HG03196 (cell line): ENCODE measurements at regions not wholly inside any gene's neighbourhood (a gene's known extent, or its start where the extent isn't known, plus 50 kb on each side); places are given as distances from the start of the nearest gene placed in this dataset.
"Not testable (repeated sequence)": the region's sequence is repeated elsewhere in the genome, so short reads cannot be mapped to it uniquely, and the experiment has no call there.

Experiments
- ATAC-seq: cut with Tn5 transposase; IDR thresholded peaks from one replicate; pipeline ENCODE4 v1.9.1; 2021; ENCODE audit not compliant: unreplicated experiment

DNA sequence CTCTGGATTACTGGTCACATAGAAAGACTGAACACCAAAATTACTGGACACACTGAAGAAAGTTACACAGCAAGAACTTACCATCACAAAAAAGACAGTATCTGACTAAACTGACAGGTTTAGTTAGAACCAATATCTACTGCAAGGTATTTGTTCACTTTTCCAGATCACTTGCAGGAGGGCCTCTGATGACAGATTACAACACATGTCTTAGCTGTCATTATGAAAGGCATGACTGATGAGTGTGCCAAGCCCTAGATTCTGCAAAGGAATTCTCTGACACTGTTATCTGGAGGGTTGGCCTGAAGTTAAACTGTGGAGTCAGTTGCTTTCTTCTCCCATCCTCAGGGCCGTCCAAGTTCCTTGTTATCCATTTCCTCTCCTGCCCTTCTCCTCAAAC lies 242.7 kb downstream of the KIF20B start:
- no peak for ATAC-seq

DNA sequence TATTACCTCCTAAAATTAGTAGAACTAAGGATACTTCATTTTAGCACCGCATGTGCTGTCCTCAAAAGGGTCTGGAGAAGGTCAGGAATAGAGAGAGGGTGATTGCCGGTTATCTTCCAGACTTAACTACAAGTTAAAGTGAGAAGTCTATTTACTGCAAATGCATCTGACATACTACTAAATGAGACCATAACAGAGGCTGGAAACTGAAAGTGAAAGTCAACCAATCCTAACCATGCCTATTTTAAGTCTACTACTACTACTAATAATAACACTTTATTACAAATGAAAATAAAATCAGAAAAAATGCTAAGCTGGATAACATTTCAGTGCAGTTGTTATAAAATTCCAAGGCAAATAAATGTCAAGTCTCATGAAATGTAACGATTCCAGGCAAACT lies 244.7 kb downstream of the KIF20B start:
- ATAC-seq: no peak

DNA sequence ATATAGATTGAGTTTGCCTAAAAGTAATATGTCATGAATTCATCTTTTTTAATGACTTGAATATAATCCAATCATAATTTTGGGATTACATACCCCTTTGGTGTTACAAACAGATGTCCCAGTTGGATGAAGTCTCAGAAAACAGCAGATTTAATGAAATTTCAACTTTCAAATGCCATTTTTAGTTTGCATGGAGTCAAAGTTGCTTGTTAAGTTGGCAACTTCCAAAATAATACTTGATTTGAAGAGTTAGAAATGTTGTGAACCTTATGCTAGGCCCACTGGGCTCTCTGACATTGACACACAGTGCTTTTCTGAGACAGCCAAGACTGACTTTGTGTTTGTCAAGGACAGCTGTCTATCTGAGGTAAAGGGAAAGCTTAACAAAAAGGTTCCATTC lies 248.1 kb downstream of the KIF20B start:
- no peak for ATAC-seq

DNA sequence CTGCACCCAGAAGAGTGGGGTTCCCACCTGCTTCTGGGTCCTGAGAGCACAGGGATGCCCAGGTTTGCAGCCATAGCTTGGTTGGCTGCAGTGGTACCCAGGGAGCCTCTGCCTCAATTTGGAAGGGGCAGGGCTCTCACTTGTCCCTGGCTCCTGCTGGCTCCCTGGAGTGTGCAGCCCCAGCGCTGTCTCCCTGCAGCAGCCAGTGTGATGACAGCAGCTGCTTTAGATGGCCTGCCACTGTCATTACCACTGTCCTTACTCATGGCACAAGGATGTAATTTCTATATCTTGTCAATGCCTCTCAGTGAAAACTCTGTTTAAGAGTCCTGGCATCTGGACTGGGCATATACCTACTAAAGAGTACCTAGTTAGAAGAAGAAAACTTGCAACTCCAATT lies 250.9 kb downstream of the KIF20B start:
- no peak for ATAC-seq

DNA sequence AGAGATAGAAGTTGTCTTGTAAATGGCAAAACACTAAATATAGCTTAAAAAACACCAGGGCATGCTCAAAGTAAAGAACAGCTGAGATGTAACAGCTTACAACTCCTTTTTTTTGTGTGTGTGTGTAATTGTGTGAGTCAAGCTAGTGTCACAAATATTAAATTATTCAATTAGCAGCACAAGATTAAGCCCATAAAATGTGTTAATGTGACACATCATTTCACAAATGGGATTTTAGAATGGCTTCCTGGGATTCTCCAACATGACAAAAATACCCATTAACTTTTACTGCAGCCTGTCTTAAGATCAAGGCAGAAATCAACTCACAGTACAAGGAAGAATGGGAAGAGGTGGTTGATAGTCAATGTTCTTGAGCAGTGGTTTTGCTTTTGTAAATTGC lies 251.4 kb downstream of the KIF20B start:
- no peak for ATAC-seq

DNA sequence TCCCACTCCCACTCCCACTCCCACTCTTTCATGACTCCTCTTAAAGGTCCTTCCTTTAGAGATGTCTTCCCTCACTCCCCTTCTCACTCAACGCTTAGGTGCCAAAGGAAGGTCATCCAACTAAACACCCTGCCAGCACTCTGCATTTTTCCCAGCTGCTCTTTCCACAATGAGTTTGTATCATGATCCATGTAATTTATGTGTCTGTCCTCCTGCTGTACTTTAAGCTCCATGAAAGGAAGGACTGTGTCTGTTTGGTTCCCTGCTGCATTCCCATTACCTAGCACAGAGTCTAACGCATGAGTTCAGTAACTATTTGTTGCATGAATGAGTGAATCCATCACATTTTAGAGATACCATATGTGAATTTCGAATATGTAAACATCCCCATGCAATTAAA lies 252.7 kb downstream of the KIF20B start:
- ATAC-seq: no peak

DNA sequence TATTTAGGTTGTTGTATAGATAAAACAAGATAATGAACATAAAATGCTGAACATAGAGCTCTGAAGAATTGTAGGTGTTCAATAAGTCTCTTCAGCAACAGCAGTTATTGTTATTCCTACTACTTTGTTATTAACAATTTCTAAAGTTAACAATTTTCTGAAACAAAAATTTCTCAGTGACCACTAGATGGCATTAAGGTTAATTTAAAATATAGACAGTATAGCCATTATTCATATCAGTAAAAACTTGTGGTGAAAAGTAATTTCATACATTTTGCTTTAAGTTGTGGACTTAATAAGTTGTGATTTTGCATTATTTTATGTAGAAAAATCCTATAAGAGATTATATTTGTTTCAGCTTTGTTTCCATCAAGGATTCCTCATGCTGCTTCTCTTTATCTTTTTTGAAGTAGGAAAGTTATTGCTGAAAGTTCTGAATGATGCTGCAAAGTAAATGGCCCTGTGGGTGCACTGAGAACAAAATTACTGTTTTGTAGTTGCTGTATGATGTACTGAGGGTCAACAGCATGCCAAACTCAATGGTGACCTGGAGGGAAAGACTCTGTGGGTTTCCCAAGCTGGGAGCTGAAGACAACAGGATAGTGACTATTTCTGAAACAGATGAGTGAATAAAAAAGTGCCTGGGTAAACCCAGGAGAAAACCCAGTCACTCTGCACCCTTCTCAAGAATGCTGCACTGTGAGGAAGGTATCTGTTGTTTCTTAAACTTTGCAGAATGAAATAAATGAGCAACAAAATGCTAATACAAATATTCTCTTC lies 253.6 kb downstream of the KIF20B start:
- no peak for ATAC-seq

DNA sequence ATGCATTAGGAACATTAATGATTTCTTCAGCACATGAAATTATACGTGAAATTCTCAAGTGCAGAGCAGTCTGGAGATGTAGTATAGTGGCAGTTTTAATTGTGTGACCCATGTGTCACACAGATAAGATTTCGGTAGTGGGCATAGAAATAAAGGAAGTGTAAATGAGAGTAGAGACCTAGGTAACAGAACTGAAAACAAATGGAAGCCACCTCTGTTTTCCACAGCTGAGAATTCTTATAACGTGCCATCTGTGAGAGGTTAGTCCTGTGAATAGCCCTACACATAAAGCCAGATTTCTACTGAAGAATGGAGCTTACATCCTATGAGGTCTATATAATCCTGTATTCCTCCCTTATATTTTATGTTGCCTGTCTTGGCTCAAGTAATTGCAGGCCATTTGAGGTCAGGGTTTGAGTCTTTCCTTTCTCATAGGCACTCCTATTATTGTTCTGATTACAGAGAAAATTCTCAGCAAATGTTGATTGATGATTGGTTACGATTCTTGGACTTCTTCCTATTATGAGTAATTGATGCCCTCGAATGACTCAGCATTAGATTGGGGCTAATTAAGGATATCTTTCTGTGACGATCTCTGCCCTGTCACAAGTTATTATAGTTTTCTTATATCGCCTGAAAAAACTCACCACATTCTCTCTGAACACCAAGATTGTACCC lies 258.2 kb downstream of the KIF20B start:
- ATAC-seq: no peak

DNA sequence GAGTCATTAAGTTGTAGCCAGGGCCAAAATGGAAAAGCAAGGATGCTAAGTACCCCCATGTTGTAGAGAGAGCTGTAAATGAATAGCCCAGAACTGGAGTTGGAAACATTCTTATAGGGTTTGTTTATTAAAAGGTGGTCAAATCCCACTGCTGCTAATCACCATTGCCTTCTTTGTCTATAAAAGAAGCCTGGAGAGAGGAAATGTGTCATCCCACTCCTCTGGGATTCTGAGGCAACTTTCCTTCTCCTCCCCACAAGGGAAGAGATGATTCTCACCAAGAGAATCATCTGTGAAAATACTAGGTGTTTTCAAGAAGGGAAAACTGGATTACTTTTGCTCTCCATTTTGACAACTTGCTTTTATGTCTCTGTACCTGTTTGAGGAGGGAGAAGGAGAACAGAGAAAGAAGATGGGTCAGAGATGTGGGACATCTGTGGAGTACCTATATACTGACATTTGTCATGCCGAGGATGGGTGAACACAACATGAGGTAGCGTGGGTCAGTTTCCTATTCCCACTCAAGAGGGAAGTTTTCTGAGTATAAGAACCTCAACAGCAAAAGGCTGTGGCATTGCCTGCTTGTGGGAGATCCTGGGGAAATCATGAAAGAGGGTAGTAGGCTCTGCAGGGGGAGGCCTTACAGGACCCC lies 262.2 kb downstream of the KIF20B start:
- no peak for ATAC-seq

DNA sequence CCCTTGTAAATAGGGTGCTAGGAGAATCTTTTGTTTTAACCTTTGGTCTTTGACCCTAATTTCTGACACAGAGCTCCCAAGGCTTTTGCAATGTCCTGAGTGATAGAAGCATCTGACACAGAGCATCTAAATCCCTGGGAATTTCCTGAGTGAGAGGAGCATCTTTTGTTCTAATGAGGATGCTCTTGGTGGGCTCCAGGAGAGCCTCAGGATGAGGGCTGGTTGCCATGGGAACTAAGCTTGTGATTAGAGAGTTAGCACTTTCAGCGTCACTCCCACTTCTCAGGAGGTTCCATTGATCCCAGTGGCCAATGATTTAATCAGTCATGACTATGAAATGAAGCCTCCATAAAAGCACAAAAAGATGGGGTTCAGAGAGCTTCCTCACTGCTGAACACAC lies 264.8 kb downstream of the KIF20B start:
- no peak for ATAC-seq

DNA sequence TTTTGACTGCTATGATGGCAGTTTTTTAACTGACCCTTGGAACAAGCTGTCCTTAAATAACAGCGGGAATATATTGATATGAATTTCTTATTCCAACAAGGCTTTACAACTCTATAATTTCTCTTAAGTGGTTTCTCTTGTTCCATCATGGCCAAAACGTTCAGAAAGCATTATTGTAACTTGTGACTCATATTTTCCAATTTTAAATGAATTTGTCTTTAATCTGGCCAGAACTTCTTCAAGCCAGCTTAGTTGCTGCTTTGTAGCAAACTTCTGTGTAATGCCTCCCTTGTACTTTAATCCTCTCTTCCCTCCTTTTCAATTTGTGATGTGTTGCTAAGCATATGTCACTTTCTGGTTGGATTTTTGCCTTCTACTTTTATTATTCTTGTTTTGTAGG lies 271.9 kb downstream of the KIF20B start:
- no peak for ATAC-seq

DNA sequence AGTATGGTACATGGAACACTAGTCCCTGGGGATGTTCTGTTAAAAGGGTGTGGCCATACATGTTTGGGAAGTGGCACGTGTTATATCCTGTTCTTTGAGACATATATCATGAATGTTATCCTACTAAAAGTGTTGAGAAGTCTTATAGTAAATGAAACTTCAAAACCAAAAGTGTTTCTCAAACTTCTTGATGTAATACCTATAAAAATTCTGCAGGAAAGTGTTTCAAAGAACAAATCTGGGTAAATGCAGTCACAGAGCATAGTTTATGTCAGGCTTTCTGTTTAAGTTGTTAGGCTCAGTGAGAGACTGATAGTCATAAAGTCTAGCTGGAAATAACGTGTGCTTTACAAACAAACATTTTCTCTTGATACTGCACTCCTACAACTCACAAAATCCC lies 273.7 kb downstream of the KIF20B start:
- no peak for ATAC-seq

DNA sequence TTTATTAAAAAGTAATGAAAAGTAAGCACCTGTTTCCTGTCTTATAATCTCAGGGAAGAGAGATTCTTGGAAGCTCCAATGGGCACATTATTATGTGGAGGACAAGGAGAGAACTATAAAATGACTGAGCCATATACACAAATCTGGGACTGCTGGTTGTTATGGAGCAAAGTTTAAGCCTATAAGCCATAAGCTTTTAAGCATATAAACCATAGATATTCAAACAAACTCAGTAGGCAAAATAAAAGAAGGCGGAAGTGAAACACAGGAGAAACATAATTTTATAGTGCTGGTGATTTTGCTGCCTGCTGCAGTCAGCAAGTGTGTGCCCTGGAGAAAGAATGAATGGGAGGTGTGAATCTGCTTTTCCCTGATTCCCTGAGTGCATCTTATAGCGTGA lies 274.4 kb downstream of the KIF20B start:
- ATAC-seq: no peak

DNA sequence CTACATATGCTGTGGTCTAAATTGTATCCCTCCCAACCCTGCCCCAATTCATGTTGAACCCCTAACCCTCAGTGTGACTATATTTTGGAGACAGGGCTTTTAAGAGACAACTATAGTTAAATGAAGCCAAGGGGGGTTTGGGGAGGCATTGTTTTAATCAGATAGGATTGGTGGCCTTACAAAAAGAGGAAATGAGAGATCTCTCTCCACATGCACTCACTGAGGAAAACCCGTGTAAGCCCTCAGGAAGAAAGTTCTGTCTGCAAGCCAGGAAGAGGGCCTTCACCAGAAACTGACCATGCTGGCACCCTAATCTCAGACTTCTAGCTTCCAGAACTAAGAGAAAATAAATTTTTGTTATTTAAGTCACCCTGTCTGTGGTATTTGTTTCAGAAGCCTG lies 276.7 kb downstream of the KIF20B start:
- ATAC-seq: no peak

DNA sequence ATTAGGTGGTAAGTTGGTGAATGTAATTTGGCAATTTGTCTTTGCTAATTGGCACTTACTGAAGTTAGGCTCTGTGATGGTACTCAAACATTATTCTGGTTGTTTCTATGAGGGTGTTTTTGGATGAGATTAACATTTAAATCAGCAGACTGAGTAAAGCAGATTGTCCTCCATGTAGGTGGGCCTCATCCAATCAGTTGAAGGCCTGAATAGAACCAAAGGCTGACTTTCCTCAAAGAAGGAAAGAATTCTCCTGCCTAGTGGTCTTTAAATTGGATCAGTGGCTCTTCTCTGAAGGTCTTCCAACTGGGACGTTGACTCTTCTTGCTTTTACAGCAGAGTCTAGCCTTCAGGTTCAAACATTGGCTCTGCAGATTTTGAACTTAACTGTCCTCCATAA lies 278.3 kb downstream of the KIF20B start:
- no peak for ATAC-seq

DNA sequence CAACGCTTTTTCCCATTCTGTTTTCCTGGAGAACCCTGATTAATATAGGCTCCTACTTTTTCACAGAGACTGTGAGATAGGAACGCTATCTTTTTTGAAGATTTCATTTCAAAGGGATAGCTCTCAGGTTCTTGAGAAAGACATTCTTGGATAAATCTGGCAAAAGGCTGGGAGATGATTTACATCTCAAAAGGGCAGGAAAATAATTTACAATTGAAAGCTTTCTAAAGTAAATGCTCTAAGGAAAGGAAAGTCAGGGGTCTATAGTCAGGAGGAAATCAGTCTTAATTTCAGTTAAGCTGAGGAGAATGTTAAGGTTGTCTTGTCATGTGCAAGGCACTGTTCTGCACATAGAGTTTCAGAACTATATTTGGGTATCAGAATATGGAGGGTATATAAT lies 278.8 kb downstream of the KIF20B start:
- ATAC-seq: no peak

DNA sequence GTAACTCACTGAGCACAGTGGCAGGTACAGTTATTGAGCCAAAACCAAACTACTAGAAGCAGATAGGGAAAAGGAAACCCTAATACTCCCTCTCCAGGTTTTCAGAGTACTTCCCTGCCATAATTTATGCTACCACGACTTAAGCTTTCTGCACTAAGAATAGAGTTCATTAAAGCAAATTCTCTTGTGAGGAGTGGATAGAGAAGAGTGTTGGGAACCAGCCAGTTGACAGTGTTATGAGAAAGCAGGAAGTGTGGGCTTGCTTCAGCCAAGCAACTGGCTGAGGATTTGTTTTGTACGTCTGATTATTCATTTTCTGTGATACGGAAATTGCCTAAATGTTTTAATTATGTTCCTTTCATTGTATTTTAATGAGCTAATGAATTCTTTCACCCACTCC lies 280.5 kb downstream of the KIF20B start:
- ATAC-seq: no peak

DNA sequence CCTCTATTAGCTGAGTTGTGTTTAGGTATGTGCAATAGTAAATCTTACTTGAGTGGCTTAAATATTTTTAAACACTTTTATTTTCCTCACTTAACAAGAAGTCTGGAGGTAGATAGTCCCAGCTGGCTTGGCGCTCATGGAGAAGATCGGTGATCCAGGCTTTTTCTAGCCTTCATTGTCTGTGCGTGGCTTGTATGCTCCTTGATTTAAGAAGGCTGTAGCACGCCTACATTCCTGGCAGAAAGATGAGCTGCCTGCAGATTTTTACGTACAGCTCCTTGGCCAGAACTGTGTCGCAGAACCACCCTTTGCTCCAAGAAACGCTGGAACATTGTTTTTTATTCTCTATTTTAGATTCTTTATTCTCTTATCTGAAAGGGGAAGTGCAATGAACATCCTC lies 284.1 kb downstream of the KIF20B start:
- no peak for ATAC-seq

DNA sequence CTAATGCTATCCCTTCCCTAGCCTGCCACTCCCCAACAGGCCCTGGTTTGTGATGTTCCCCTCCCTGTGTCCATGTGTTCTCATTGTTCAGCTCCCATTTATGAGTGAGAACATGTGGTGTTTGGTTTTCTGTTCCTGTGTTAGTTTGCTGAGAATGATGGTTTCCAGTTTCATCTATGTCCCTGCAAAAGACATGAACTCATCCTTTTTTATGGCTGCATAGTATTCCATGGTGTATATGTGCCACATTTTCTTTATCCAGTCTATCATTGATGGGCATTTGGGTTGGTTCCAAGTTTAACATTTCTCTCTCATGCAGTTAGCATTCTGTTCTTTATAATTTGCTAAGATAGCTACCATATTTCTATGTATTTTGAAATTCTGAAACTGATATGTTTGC lies 287.0 kb downstream of the KIF20B start:
- not testable (repeated sequence) for ATAC-seq

DNA sequence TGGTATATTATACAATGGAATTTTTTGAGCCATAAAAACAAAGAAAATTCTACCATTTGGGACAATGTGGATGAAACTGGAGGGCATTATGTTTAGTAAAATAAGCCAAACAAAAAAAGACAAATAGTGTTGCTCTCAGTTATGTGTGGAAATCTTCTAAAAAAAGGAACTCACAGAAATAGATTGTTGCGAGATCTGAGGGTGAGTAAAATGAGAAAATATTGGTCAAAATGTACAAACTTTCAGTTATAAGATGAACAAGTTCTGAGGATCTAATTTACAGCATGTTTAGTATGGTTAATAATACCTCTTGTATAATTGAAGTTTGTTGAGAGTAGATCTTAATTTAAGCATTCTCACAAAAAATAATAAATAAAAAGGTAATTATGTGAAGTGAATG lies 291.2 kb downstream of the KIF20B start:
- ATAC-seq: no peak

DNA sequence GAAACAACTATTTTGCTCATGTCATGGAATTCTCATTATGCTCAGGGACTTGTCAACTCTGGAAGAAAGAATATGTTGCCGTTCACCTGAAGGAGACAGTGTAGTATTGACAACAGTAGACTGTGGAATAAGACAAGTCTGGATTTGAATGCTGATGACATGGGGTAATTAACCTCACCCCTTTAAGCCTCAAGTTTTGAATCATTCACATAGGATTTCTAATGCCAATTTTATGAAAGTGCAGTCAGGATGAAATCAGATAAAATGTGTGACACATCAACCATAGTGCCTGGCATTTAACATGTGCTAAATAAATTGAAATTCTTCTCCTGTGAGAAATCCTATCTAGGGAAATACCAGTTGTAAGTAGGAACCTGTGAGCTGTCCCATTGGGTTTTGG lies 305.8 kb downstream of the KIF20B start:
- ATAC-seq: no peak

DNA sequence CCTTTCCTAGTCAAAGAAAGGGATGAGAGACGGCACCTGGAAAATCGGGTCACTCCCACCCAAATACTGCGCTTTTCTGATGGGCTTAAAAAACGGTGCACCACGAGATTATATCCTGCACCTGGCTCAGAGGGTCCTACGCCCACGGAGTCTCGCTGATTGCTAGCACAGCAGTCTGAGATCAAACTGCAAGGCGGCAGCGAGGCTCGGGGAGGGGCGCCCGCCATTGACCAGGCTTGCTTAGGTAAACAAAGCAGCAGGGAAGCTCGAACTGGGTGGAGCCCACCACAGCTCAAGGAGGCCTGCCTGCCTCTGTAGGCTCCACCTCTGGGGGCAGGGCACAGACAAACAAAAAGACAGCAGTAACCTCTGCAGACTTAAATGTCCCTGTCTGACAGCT lies 309.9 kb downstream of the KIF20B start:
- not testable (repeated sequence) for ATAC-seq
